ENCODE measurements at regions not wholly inside any gene's neighbourhood (a gene's known extent, or its start where the extent isn't known, plus 50 kb on each side); places are given as distances from the start of the nearest gene placed in this dataset.

DNA sequence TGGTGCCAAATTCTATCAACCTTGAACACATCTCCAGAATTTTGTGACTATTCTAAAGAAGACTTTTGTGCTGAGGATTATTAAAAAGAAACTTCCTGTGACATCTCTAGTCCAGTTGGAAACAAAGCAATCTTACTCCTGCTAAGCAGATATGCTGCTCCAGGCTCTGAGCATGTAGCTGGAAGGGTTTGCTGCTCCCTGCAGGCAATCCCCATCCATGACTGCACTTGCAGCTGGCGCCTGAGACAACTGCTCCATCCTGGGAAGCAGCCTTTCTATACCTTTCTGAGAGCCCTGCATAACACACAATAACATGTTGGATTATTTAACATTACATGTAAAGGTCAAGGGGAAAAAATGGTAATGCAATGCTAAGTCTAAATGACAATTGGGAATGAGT is 105.1 kb downstream of the NDUFA12 start:
- Histone ChIP-seq H3K79me2 (ENCODE audit: insufficient read depth, low read length) (no peaks in the 10 kb centered on the region), H3K4me2 (ENCODE audit: low read length) (no peak overlapping the region), H3K4me3 (ENCODE audit: low read depth, low read length, poor library complexity, severe bottlenecking) (no peak overlapping the region), H3K36me3 (ENCODE audit: insufficient read depth, low read length) (no peaks in the 10 kb centered on the region), H3K9me3 (ENCODE audit: low read length) (no peaks in the 10 kb centered on the region), H3F3A (ENCODE audit: insufficient read depth, low read length) (no peaks in the 10 kb centered on the region), H2AFZ (ENCODE audit: low read length) (no peak overlapping the region), H3K9ac (ENCODE audit: low read length) (no peak overlapping the region), H3K9me2 (ENCODE audit: low read depth, low read length) (no peaks in the 10 kb centered on the region), H3K27me3 (ENCODE audit: insufficient read depth, low read length) (0 out of 2 replicates have a peak, but pooled peaks cover 4% of the 10 kb centered on the region), H3K27ac (ENCODE audit: low read depth, low read length, poor library complexity, severe bottlenecking) (no peak overlapping the region), H4K20me1 (ENCODE audit: insufficient read depth, low read length) (no peaks in the 10 kb centered on the region), H3K4me1 (ENCODE audit: insufficient read depth, low read length, severe bottlenecking) (no peaks in the 10 kb centered on the region)
- TF ChIP-seq CTCF (IDR thresholded peaks at IDR 0.05; ENCODE audit: low read length) (no peak), EZH2 (IDR thresholded peaks at IDR 0.05; ENCODE audit: borderline replicate concordance, low read length) (no peak)

DNA sequence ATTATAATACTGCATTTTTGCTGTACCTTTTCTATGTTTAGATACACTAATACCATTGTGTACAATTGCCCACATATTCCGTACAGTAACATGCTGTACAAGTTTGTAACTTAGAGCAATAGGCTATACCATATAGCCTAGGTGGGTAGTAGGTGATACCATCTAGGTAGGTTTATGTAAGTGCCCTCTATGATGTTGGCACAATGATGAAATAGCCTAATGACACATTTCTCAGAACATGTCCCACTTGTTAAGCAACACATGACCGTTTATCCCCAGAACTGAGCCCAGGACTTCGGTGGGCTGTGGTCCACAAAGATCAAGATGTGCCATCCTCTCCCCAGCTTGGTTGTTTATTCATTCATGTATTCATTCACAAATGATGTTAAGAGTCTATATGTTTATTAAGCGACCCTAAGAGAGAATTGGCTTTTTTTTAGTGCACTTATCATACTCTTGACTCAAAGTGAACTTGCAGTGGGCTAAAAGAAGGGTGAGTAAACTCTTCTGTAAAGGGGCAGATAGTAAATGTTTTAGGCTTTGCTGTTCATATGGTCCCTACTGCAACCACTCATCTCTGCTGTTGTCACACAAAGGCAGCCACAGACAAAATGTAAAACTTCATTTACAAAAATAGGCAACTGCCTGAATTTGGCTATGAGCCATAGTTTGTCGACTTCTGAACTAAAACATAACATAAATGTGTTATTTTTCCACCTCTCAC is 110.8 kb downstream of the NDUFA12 start:
- TF ChIP-seq CTCF (IDR thresholded peaks at IDR 0.05; ENCODE audit: low read length) (no peak), EZH2 (IDR thresholded peaks at IDR 0.05; ENCODE audit: borderline replicate concordance, low read length) (no peak)
- H3K9me2 ChIP-seq (ENCODE audit: low read depth, low read length): no peaks in the 10 kb centered on the region
- H4K20me1 ChIP-seq (ENCODE audit: insufficient read depth, low read length): no peaks in the 10 kb centered on the region
- no peaks in the 10 kb centered on the region for H3K79me2 ChIP-seq (ENCODE audit: insufficient read depth, low read length)
- no peak overlapping the region for H2AFZ ChIP-seq (ENCODE audit: low read length)
- H3K36me3 ChIP-seq (ENCODE audit: insufficient read depth, low read length): no peaks in the 10 kb centered on the region
- no peaks in the 10 kb centered on the region for H3F3A ChIP-seq (ENCODE audit: insufficient read depth, low read length)
- H3K4me1 ChIP-seq (ENCODE audit: insufficient read depth, low read length, severe bottlenecking): no peaks in the 10 kb centered on the region
- no peaks in the 10 kb centered on the region for H3K9me3 ChIP-seq (ENCODE audit: low read length)
- H3K27me3 ChIP-seq (ENCODE audit: insufficient read depth, low read length): no peaks in the 10 kb centered on the region
- H3K4me2 ChIP-seq (ENCODE audit: low read length): no peak overlapping the region
- H3K4me3 ChIP-seq (ENCODE audit: low read depth, low read length, poor library complexity, severe bottlenecking): no peak overlapping the region
- no peak overlapping the region for H3K27ac ChIP-seq (ENCODE audit: low read depth, low read length, poor library complexity, severe bottlenecking)
- H3K9ac ChIP-seq (ENCODE audit: low read length): no peak overlapping the region

- Histone ChIP-seq H3K27me3 (ENCODE audit: insufficient read depth, low read length) (no peaks in the 10 kb centered on the region), H3K9me3 (ENCODE audit: low read length) (no peaks in the 10 kb centered on the region), H3K4me1 (ENCODE audit: insufficient read depth, low read length, severe bottlenecking) (no peaks in the 10 kb centered on the region), H3K36me3 (ENCODE audit: insufficient read depth, low read length) (no peaks in the 10 kb centered on the region), H2AFZ (ENCODE audit: low read length) (no peak overlapping the region), H4K20me1 (ENCODE audit: insufficient read depth, low read length) (no peaks in the 10 kb centered on the region), H3K9ac (ENCODE audit: low read length) (no peak overlapping the region), H3F3A (ENCODE audit: insufficient read depth, low read length) (no peaks in the 10 kb centered on the region), H3K4me2 (ENCODE audit: low read length) (no peak overlapping the region), H3K4me3 (ENCODE audit: low read depth, low read length, poor library complexity, severe bottlenecking) (no peak overlapping the region), H3K9me2 (ENCODE audit: low read depth, low read length) (no peaks in the 10 kb centered on the region), H3K79me2 (ENCODE audit: insufficient read depth, low read length) (no peaks in the 10 kb centered on the region), H3K27ac (ENCODE audit: low read depth, low read length, poor library complexity, severe bottlenecking) (no peak overlapping the region)
- TF ChIP-seq CTCF (IDR thresholded peaks at IDR 0.05; ENCODE audit: low read length) (no peak), EZH2 (IDR thresholded peaks at IDR 0.05; ENCODE audit: borderline replicate concordance, low read length) (no peak)
These were observed 113.9 kb downstream of the NDUFA12 start for GRCh38 chr12:94889445-94890210.
